ENCODE measurements at regions not wholly inside any gene's neighbourhood (a gene's known extent, or its start where the extent isn't known, plus 50 kb on each side); places are given as distances from the start of the nearest gene placed in this dataset.

GRCh38 chr7:119132436-119132835 lies 907.9 kb downstream of the ANKRD7 start:
- no peaks in the 10 kb centered on the region for H3K27me3 ChIP-seq
- DNase-seq (no peak), ATAC-seq (no peak)
- no peak overlapping the region for H3K4me3 ChIP-seq
- H3K9me3 ChIP-seq, result no peaks in the 10 kb centered on the region
- no peak overlapping the region for H3K27ac ChIP-seq
- intact Hi-C loops (cut with DNase I), result no loop called here
- TF ChIP-seq CTCF (IDR thresholded peaks at IDR 0.05), result no peak
- no peaks in the 10 kb centered on the region for H3K4me1 ChIP-seq
- no peaks in the 10 kb centered on the region for H3K36me3 ChIP-seq

- Histone ChIP-seq H3K9me3 (no peaks in the 10 kb centered on the region), H3K4me3 (no peak overlapping the region), H3K27me3 (no peaks in the 10 kb centered on the region), H3K27ac (no peak overlapping the region), H3K36me3 (no peaks in the 10 kb centered on the region), H3K4me1 (no peaks in the 10 kb centered on the region)
- intact Hi-C loops (cut with DNase I), result no loop called here
- TF ChIP-seq CTCF (IDR thresholded peaks at IDR 0.05), result no peak
- DNase-seq (no peak), ATAC-seq (no peak)
Observed at GRCh38 chr7:119167431-119167830, 942.9 kb downstream of the ANKRD7 start.

GRCh38 chr7:119172043-119172442 lies 947.5 kb downstream of the ANKRD7 start:
- ATAC-seq (no peak), DNase-seq (no peak)
- Histone ChIP-seq H3K36me3 (no peaks in the 10 kb centered on the region), H3K4me3 (no peak overlapping the region), H3K27me3 (no peaks in the 10 kb centered on the region), H3K9me3 (no peaks in the 10 kb centered on the region), H3K4me1 (no peaks in the 10 kb centered on the region), H3K27ac (no peak overlapping the region)
- intact Hi-C loops (cut with DNase I), result no loop called here
- no peak for TF ChIP-seq CTCF (IDR thresholded peaks at IDR 0.05)

- Histone ChIP-seq H3K27ac (no peak overlapping the region), H3K4me3 (no peak overlapping the region), H3K4me1 (no peaks in the 10 kb centered on the region), H3K27me3 (no peaks in the 10 kb centered on the region), H3K9me3 (no peaks in the 10 kb centered on the region), H3K36me3 (no peaks in the 10 kb centered on the region)
- DNase-seq, result peak; percentile 52
- peak; percentile 65 for ATAC-seq
- peak; percentile 60 for TF ChIP-seq CTCF (IDR thresholded peaks at IDR 0.05)
- intact Hi-C loops (cut with DNase I), result no loop called here
Observed at GRCh38 chr7:119175911-119176627, 951.6 kb downstream of the ANKRD7 start.

GRCh38 chr7:119177863-119178262 lies 953.4 kb downstream of the ANKRD7 start:
- no peaks in the 10 kb centered on the region for H3K9me3 ChIP-seq
- H3K4me3 ChIP-seq, result no peak overlapping the region
- ATAC-seq, result no peak
- H3K27me3 ChIP-seq, result no peaks in the 10 kb centered on the region
- H3K4me1 ChIP-seq, result no peaks in the 10 kb centered on the region
- no peak overlapping the region for H3K27ac ChIP-seq
- TF ChIP-seq CTCF (IDR thresholded peaks at IDR 0.05), result no peak
- no peak for DNase-seq
- no peaks in the 10 kb centered on the region for H3K36me3 ChIP-seq
- intact Hi-C loops (cut with DNase I), result no loop called here
